Heart left ventricle (tissue), 16 donors: ENCODE measurements at regions not wholly inside any gene's neighbourhood (a gene's known extent, or its start where the extent isn't known, plus 50 kb on each side); places are given as distances from the start of the nearest gene placed in this dataset.

Experiments used
- ATAC-seq, 4 donors: fragments of 200-7000 bp; cut with Tn5 transposase; one replicate each; pipeline ENCODE4 v1.9.1; 2020 to 2022; ENCODE audit warnings: moderate library complexity in 4 of 4, mild to moderate bottlenecking in 3 of 4, moderate number of reproducible peaks in 1 of 4
- DNase-seq, 5 donors: peaks; one replicate each; pipeline ENCODE4 v3.0.0-alpha.2; 2020
- H3K27ac ChIP-seq, 12 donors: fragments of 200-600 bp; sonication (generic) in 4 of 12; one replicate each; pipeline versions ENCODE4 v1.5.0 to v1.8.0; 2016 to 2022; ENCODE audit warnings: mild to moderate bottlenecking in 2 of 12
- H3K27me3 ChIP-seq, 9 donors: fragments of 200-600 bp; sonication (generic) in 2 of 9; one replicate each; pipeline versions ENCODE4 v1.5.1 to v1.8.0; 2016 to 2022; ENCODE audit warnings: mild to moderate bottlenecking in 3 of 9
- H3K36me3 ChIP-seq, 9 donors: fragments of 200-600 bp; sonication (generic) in 2 of 9; one replicate each; pipeline versions ENCODE4 v1.5.0 to v1.8.0; 2018 to 2022; ENCODE audit warnings: mild to moderate bottlenecking in 2 of 9
- H3K4me1 ChIP-seq, 12 donors: fragments of 200-600 bp; sonication (generic) in 4 of 12; one replicate each; pipeline versions ENCODE4 v1.5.0 to v1.8.0; 2016 to 2022; ENCODE audit warnings: mild to moderate bottlenecking in 3 of 12
- H3K4me3 ChIP-seq, 12 donors: fragments of 200-600 bp; sonication (generic) in 4 of 12; one replicate each; pipeline versions ENCODE4 v1.5.0 to v1.8.0; 2017 to 2022; ENCODE audit warnings: mild to moderate bottlenecking in 9 of 12, moderate library complexity in 4 of 12
- H3K9me3 ChIP-seq, 12 donors: fragments of 200-600 bp; sonication (generic) in 4 of 12; one replicate each; pipeline versions ENCODE4 v1.5.0 to v1.8.0; 2016 to 2022; ENCODE audit warnings: mild to moderate bottlenecking in 1 of 12
- CTCF ChIP-seq, 12 donors: fragments of 200-600 bp; sonication (generic) in 4 of 12; IDR thresholded peaks; one replicate each; pipeline versions ENCODE4 v1.5.0 to v1.8.0; 2018 to 2022; ENCODE audit warnings: antibody characterized with exemption in 12 of 12, mild to moderate bottlenecking in 5 of 12
- POLR2A ChIP-seq, 2 donors: fragments of 450-650 bp; IDR thresholded peaks; one replicate each; pipeline ENCODE4 v1.6.1; 2017; ENCODE audit warnings: antibody characterized with exemption in 2 of 2, mild to moderate bottlenecking in 2 of 2, moderate library complexity in 2 of 2
- WGBS, 4 donors: extraction: QIAGEN DNeasy Blood & Tissue Kit in 2 of 4; methylation state at CpG; one replicate each; pipeline versions ENCODE4 v1.1.5 to v1.1.7; 2013 to 2018; 5-methylcytosine and 5-hydroxymethylcytosine counted together
- intact Hi-C, 10 donors: fragments of 100-400 bp; cut with DNase I; formaldehyde crosslinking; loops; one replicate each; pipeline versions ENCODE4 v1.11.1 to v1.14.2; 2022
- donor health status: ischemic (EF 13 %, LVEDD 7.1; RV severe dilation, severe dysfunction).
- donor health status: healthy with polysubstance abuse.
- donor health status: DM: no; HTN: yes; CAD: no.
- donor health status: DM: no; HTN: no; CAD: no.
- donor health status: ischemic (EF 25% LVEDD 6.9; RV normal size, moderate dysfunction).
- donor health status: ischemic (EF 25% LVEDD 5.7; RV mildly dilated, moderate dysfunction).
- donor health status: healthy.
- donor health status: DM: yes; HTN: yes; CAD: no.
- donor health status: ischemic (EF 35%, LVEDD 5.7; RV mildly dilated, moderate dysfunction).
- donor health status: nonischemic (EF 11% LVEDD 7.7; RV severe dilation, severe dysfunction).
- donor health status: DM: yes; HTN: yes; CAD: no.
- donor health status: PGD.
- donor health status: ischemic (EF 29% LVEDD 5.4; RV normal size, mild dysfunction).
- donor health status: nonischemic (EF 23%, LVEDD 6.1; RV moderate dilation, normal function).

GRCh38 chr20:57111028-57111373 is 155.4 kb downstream of the BMP7 start:
- DNase-seq (no peak), ATAC-seq (no peak)
- Histone ChIP-seq H3K27me3 (peaks cover 0 to under 1% (median 0%) of the 10 kb centered on the region in 9 donors), H3K4me3 (no peak overlapping the region), H3K4me1 (no peaks in the 10 kb centered on the region), H3K9me3 (peaks cover 0 to 3% (median 0%) of the 10 kb centered on the region in 12 donors), H3K36me3 (no peaks in the 10 kb centered on the region), H3K27ac (no peak overlapping the region)
- intact Hi-C loops, result no loop called here
- TF ChIP-seq POLR2A (IDR thresholded peaks at IDR 0.05), result no peak
- TF ChIP-seq CTCF (IDR thresholded peaks at IDR 0.05), result no peak
- 82 to 85% (median 85%) methylated on average over 3 of the region's 3 CpGs for WGBS, 4 donors

GRCh38 chr20:57112448-57112847 is 154.0 kb downstream of the BMP7 start:
- TF ChIP-seq CTCF (IDR thresholded peaks at IDR 0.05), result no peak
- no peak for TF ChIP-seq POLR2A (IDR thresholded peaks at IDR 0.05)
- WGBS, 4 donors, result 81 to 85% (median 83%) methylated on average over 8 of the region's 8 CpGs

GRCh38 chr20:57114290-57115005 is 152.0 kb downstream of the BMP7 start:
- no peaks in the 10 kb centered on the region for H3K36me3 ChIP-seq
- WGBS, 4 donors, result 58 to 79% (median 71%) methylated on average over 8 of the region's 8 CpGs
- no peak overlapping the region for H3K27ac ChIP-seq
- intact Hi-C loops, result no loop called here
- no peak for ATAC-seq
- no peak for TF ChIP-seq CTCF (IDR thresholded peaks at IDR 0.05)
- TF ChIP-seq POLR2A (IDR thresholded peaks at IDR 0.05), result no peak
- peaks cover 0 to 3% (median 0%) of the 10 kb centered on the region in 12 donors for H3K9me3 ChIP-seq
- H3K27me3 ChIP-seq, result peaks cover 0 to 2% (median 0%) of the 10 kb centered on the region in 9 donors
- no peak for DNase-seq
- H3K4me3 ChIP-seq, result no peak overlapping the region
- H3K4me1 ChIP-seq, result no peaks in the 10 kb centered on the region

More at GRCh38 chr20:57112448-57112847, 154.0 kb downstream of the BMP7 start:
- no peaks in the 10 kb centered on the region for H3K36me3 ChIP-seq
- H3K27ac ChIP-seq, result no peak overlapping the region
- no peak overlapping the region for H3K4me3 ChIP-seq
- ATAC-seq (no peak), DNase-seq (no peak)
- peaks cover 0 to 2% (median 0%) of the 10 kb centered on the region in 9 donors for H3K27me3 ChIP-seq
- intact Hi-C loops, result no loop called here
- H3K4me1 ChIP-seq, result no peaks in the 10 kb centered on the region
- peaks cover 0 to 3% (median 0%) of the 10 kb centered on the region in 12 donors for H3K9me3 ChIP-seq

- 72 to 88% (median 84%) methylated on average over 4 to 7 of the region's 7 CpGs for WGBS, 4 donors
- DNase-seq (no peak), ATAC-seq (no peak)
- intact Hi-C loops, result no loop called here
- TF ChIP-seq POLR2A (IDR thresholded peaks at IDR 0.05), result no peak
- Histone ChIP-seq H3K4me3 (no peak overlapping the region), H3K27me3 (peaks cover 0 to 2% (median 0%) of the 10 kb centered on the region in 9 donors), H3K36me3 (no peaks in the 10 kb centered on the region), H3K9me3 (peaks cover 0 to 3% (median 0%) of the 10 kb centered on the region in 12 donors), H3K27ac (no peak overlapping the region), H3K4me1 (no peaks in the 10 kb centered on the region)
These were observed 149.1 kb downstream of the BMP7 start for GRCh38 chr20:57117296-57117695.
